GM23248 (cell line): ENCODE measurements at regions not wholly inside any gene's neighbourhood (a gene's known extent, or its start where the extent isn't known, plus 50 kb on each side); places are given as distances from the start of the nearest gene placed in this dataset.

Experiments used
- EZH2 ChIP-seq: fragments of 200-600 bp; sonication (generic); IDR thresholded peaks from 2 replicates; pipeline ENCODE4 v1.6.1; 2018; ENCODE audit warnings: antibody characterized with exemption, mild to moderate bottlenecking; ENCODE audit not compliant: insufficient read depth, poor library complexity, severe bottlenecking
- EZH2phosphoT487 ChIP-seq: fragments of 200-600 bp; sonication (generic); IDR thresholded peaks from 2 replicates; pipeline ENCODE4 v1.6.1; 2018; ENCODE audit warnings: antibody characterized with exemption, moderate library complexity, mild to moderate bottlenecking, low read depth; ENCODE audit not compliant: insufficient read depth

- TF ChIP-seq EZH2phosphoT487 (no peak), EZH2 (no peak)
These were observed 206.4 kb upstream of the PTGFR start for GRCh38 chr1:78284354-78284753.
